GM18519 (cell line): ENCODE measurements at regions not wholly inside any gene's neighbourhood (a gene's known extent, or its start where the extent isn't known, plus 50 kb on each side); places are given as distances from the start of the nearest gene placed in this dataset.

ENCODE experiments used
- ATAC-seq: cut with Tn5 transposase; IDR thresholded peaks from one replicate; pipeline ENCODE4 v1.9.1; 2021; ENCODE audit warnings: mild to moderate bottlenecking, moderate library complexity; ENCODE audit not compliant: unreplicated experiment, low FRiP score

- ATAC-seq: no peak
These were observed 561.0 kb upstream of the KLF12 start for GRCh38 chr13:74695021-74695800.

- ATAC-seq: no peak
These were observed 553.4 kb upstream of the KLF12 start for GRCh38 chr13:74687442-74688182.

- no peak for ATAC-seq
These were observed 549.2 kb upstream of the KLF12 start for GRCh38 chr13:74683411-74683810.

GRCh38 chr13:74682746-74683145 is 548.5 kb upstream of the KLF12 start:
- ATAC-seq: no peak

GRCh38 chr13:74681891-74682290 is 547.7 kb upstream of the KLF12 start:
- ATAC-seq: no peak

- no peak for ATAC-seq
These were observed 544.2 kb upstream of the KLF12 start for GRCh38 chr13:74678308-74678965.

GRCh38 chr13:74675972-74676371 is 541.8 kb upstream of the KLF12 start:
- ATAC-seq: no peak

- ATAC-seq: no peak
These were observed 541.0 kb upstream of the KLF12 start for GRCh38 chr13:74675182-74675581.

- no peak for ATAC-seq
These were observed 540.5 kb upstream of the KLF12 start for GRCh38 chr13:74674720-74675119.

GRCh38 chr13:74669149-74669548 is 534.9 kb upstream of the KLF12 start:
- no peak for ATAC-seq

GRCh38 chr13:74667656-74668203 is 533.5 kb upstream of the KLF12 start:
- no peak for ATAC-seq

GRCh38 chr13:74662905-74663304 is 528.7 kb upstream of the KLF12 start:
- ATAC-seq: no peak

- ATAC-seq: no peak
These were observed 527.6 kb upstream of the KLF12 start for GRCh38 chr13:74661851-74662250.

GRCh38 chr13:74657765-74658164 is 523.6 kb upstream of the KLF12 start:
- no peak for ATAC-seq

- no peak for ATAC-seq
These were observed 516.9 kb upstream of the KLF12 start for GRCh38 chr13:74651121-74651520.

- ATAC-seq: no peak
These were observed 513.8 kb upstream of the KLF12 start for GRCh38 chr13:74647991-74648390.

GRCh38 chr13:74647211-74647610 is 513.0 kb upstream of the KLF12 start:
- no peak for ATAC-seq

GRCh38 chr13:74646091-74646490 is 511.9 kb upstream of the KLF12 start:
- no peak for ATAC-seq

GRCh38 chr13:74645586-74645985 is 511.4 kb upstream of the KLF12 start:
- ATAC-seq: no peak

- no peak for ATAC-seq
These were observed 510.0 kb upstream of the KLF12 start for GRCh38 chr13:74644229-74644628.

- no peak for ATAC-seq
These were observed 507.4 kb upstream of the KLF12 start for GRCh38 chr13:74641586-74641985.
